ENCODE measurements at regions not wholly inside any gene's neighbourhood (a gene's known extent, or its start where the extent isn't known, plus 50 kb on each side); places are given as distances from the start of the nearest gene placed in this dataset.

GRCh38 chr13:73958657-73959397 lies 175.4 kb downstream of the KLF12 start:
- H3K36me3 ChIP-seq (replicated peaks), result no peaks in the 10 kb centered on the region
- H3K9me3 ChIP-seq, result no peaks in the 10 kb centered on the region
- H3K27me3 ChIP-seq (ENCODE audit: low read depth), result no peaks in the 10 kb centered on the region
- in situ Hi-C loops (cut with MboI; ENCODE audit: low sequenced_read_pairs), result no loop called here
- H3K4me1 ChIP-seq, result no peaks in the 10 kb centered on the region
- DNase-seq (ENCODE audit: low spot score in 2 of 2), result no peak
- no peak overlapping the region for H3K4me3 ChIP-seq

- H3K4me3 ChIP-seq, result no peak overlapping the region
- in situ Hi-C loops (cut with MboI; ENCODE audit: low sequenced_read_pairs), result no loop called here
- H3K36me3 ChIP-seq (replicated peaks), result no peaks in the 10 kb centered on the region
- H3K4me1 ChIP-seq, result no peaks in the 10 kb centered on the region
- no peaks in the 10 kb centered on the region for H3K9me3 ChIP-seq
- no peaks in the 10 kb centered on the region for H3K27me3 ChIP-seq (ENCODE audit: low read depth)
- no peak for DNase-seq (ENCODE audit: low spot score in 2 of 2)
These were observed 176.3 kb downstream of the KLF12 start for GRCh38 chr13:73957889-73958288.

GRCh38 chr13:73956795-73957408 lies 177.3 kb downstream of the KLF12 start:
- no peaks in the 10 kb centered on the region for H3K4me1 ChIP-seq
- in situ Hi-C loops (cut with MboI; ENCODE audit: low sequenced_read_pairs), result no loop called here
- no peaks in the 10 kb centered on the region for H3K27me3 ChIP-seq (ENCODE audit: low read depth)
- H3K9me3 ChIP-seq, result no peaks in the 10 kb centered on the region
- no peak overlapping the region for H3K4me3 ChIP-seq
- DNase-seq (ENCODE audit: low spot score in 2 of 2), result no peak
- no peaks in the 10 kb centered on the region for H3K36me3 ChIP-seq (replicated peaks)

GRCh38 chr13:73955977-73956500 lies 178.2 kb downstream of the KLF12 start:
- no peaks in the 10 kb centered on the region for H3K36me3 ChIP-seq (replicated peaks)
- in situ Hi-C loops (cut with MboI; ENCODE audit: low sequenced_read_pairs), result no loop called here
- H3K9me3 ChIP-seq, result no peaks in the 10 kb centered on the region
- no peak for DNase-seq (ENCODE audit: low spot score in 2 of 2)
- no peaks in the 10 kb centered on the region for H3K4me1 ChIP-seq
- no peaks in the 10 kb centered on the region for H3K27me3 ChIP-seq (ENCODE audit: low read depth)
- no peak overlapping the region for H3K4me3 ChIP-seq

GRCh38 chr13:73954808-73955207 lies 179.4 kb downstream of the KLF12 start:
- Histone ChIP-seq H3K27me3 (ENCODE audit: low read depth) (no peaks in the 10 kb centered on the region), H3K4me1 (no peaks in the 10 kb centered on the region), H3K9me3 (no peaks in the 10 kb centered on the region), H3K36me3 (replicated peaks) (no peaks in the 10 kb centered on the region), H3K4me3 (no peak overlapping the region)
- no peak for DNase-seq (ENCODE audit: low spot score in 2 of 2)
- in situ Hi-C loops (cut with MboI; ENCODE audit: low sequenced_read_pairs), result no loop called here

GRCh38 chr13:73952648-73953047 lies 181.6 kb downstream of the KLF12 start:
- DNase-seq (ENCODE audit: low spot score in 2 of 2), result no peak
- Histone ChIP-seq H3K27me3 (ENCODE audit: low read depth) (no peaks in the 10 kb centered on the region), H3K4me1 (no peaks in the 10 kb centered on the region), H3K36me3 (replicated peaks) (no peaks in the 10 kb centered on the region), H3K9me3 (no peaks in the 10 kb centered on the region), H3K4me3 (no peak overlapping the region)
- in situ Hi-C loops (cut with MboI; ENCODE audit: low sequenced_read_pairs), result no loop called here

- Histone ChIP-seq H3K9me3 (no peaks in the 10 kb centered on the region), H3K36me3 (replicated peaks) (no peaks in the 10 kb centered on the region), H3K4me1 (no peaks in the 10 kb centered on the region), H3K27me3 (ENCODE audit: low read depth) (no peaks in the 10 kb centered on the region), H3K4me3 (no peak overlapping the region)
- in situ Hi-C loops (cut with MboI; ENCODE audit: low sequenced_read_pairs), result no loop called here
- DNase-seq (ENCODE audit: low spot score in 2 of 2), result no peak
These were observed 185.2 kb downstream of the KLF12 start for GRCh38 chr13:73948848-73949529.

- DNase-seq (ENCODE audit: low spot score in 2 of 2), result no peak
- no peak overlapping the region for H3K4me3 ChIP-seq
- H3K9me3 ChIP-seq, result no peaks in the 10 kb centered on the region
- H3K36me3 ChIP-seq (replicated peaks), result no peaks in the 10 kb centered on the region
- no peaks in the 10 kb centered on the region for H3K4me1 ChIP-seq
- in situ Hi-C loops (cut with MboI; ENCODE audit: low sequenced_read_pairs), result no loop called here
- H3K27me3 ChIP-seq (ENCODE audit: low read depth), result no peaks in the 10 kb centered on the region
These were observed 188.3 kb downstream of the KLF12 start for GRCh38 chr13:73945871-73946270.

GRCh38 chr13:73945382-73945781 lies 188.8 kb downstream of the KLF12 start:
- H3K4me1 ChIP-seq, result no peaks in the 10 kb centered on the region
- H3K9me3 ChIP-seq, result no peaks in the 10 kb centered on the region
- no peak overlapping the region for H3K4me3 ChIP-seq
- no peak for DNase-seq (ENCODE audit: low spot score in 2 of 2)
- no peaks in the 10 kb centered on the region for H3K27me3 ChIP-seq (ENCODE audit: low read depth)
- in situ Hi-C loops (cut with MboI; ENCODE audit: low sequenced_read_pairs), result no loop called here
- no peaks in the 10 kb centered on the region for H3K36me3 ChIP-seq (replicated peaks)

GRCh38 chr13:73943965-73944233 lies 190.3 kb downstream of the KLF12 start:
- DNase-seq (ENCODE audit: low spot score in 2 of 2), result no peak
- Histone ChIP-seq H3K9me3 (no peaks in the 10 kb centered on the region), H3K36me3 (replicated peaks) (no peaks in the 10 kb centered on the region), H3K27me3 (ENCODE audit: low read depth) (no peaks in the 10 kb centered on the region), H3K4me3 (no peak overlapping the region), H3K4me1 (no peaks in the 10 kb centered on the region)
- in situ Hi-C loops (cut with MboI; ENCODE audit: low sequenced_read_pairs), result no loop called here

GRCh38 chr13:73943137-73943964 lies 190.9 kb downstream of the KLF12 start:
- Histone ChIP-seq H3K9me3 (no peaks in the 10 kb centered on the region), H3K36me3 (replicated peaks) (no peaks in the 10 kb centered on the region), H3K4me3 (no peak overlapping the region), H3K27me3 (ENCODE audit: low read depth) (no peaks in the 10 kb centered on the region), H3K4me1 (no peaks in the 10 kb centered on the region)
- DNase-seq (ENCODE audit: low spot score in 2 of 2), result no peak
- in situ Hi-C loops (cut with MboI; ENCODE audit: low sequenced_read_pairs), result no loop called here

- Histone ChIP-seq H3K4me3 (no peak overlapping the region), H3K4me1 (no peaks in the 10 kb centered on the region)
These were observed 192.5 kb downstream of the KLF12 start for GRCh38 chr13:73941752-73942151.

GRCh38 chr13:73940098-73940497 lies 194.1 kb downstream of the KLF12 start:
- Histone ChIP-seq H3K4me3 (no peak overlapping the region), H3K36me3 (replicated peaks) (no peaks in the 10 kb centered on the region), H3K9me3 (no peaks in the 10 kb centered on the region), H3K27me3 (ENCODE audit: low read depth) (no peaks in the 10 kb centered on the region), H3K4me1 (no peaks in the 10 kb centered on the region)
- in situ Hi-C loops (cut with MboI; ENCODE audit: low sequenced_read_pairs), result no loop called here
- DNase-seq (ENCODE audit: low spot score in 2 of 2), result no peak

More at GRCh38 chr13:73941752-73942151, 192.5 kb downstream of the KLF12 start:
- DNase-seq (ENCODE audit: low spot score in 2 of 2), result no peak
- no peaks in the 10 kb centered on the region for H3K9me3 ChIP-seq
- H3K36me3 ChIP-seq (replicated peaks), result no peaks in the 10 kb centered on the region
- H3K27me3 ChIP-seq (ENCODE audit: low read depth), result no peaks in the 10 kb centered on the region
- in situ Hi-C loops (cut with MboI; ENCODE audit: low sequenced_read_pairs), result no loop called here
